Astrocyte (in vitro differentiated cells and primary cell): ENCODE measurements at regions not wholly inside any gene's neighbourhood (a gene's known extent, or its start where the extent isn't known, plus 50 kb on each side); places are given as distances from the start of the nearest gene placed in this dataset.

ENCODE experiments used
- EZH2 ChIP-seq: IDR thresholded peaks from 2 replicates; pipeline ENCODE4 v1.6.1; 2012; ENCODE audit warnings: mild to moderate bottlenecking, low read length, inconsistent platforms; ENCODE audit not compliant: insufficient read depth
- TF ChIP-seq, protein P1 (sequence below): IDR thresholded peaks from 2 replicates; pipeline ENCODE4 v1.5.1; 2011; ENCODE audit warnings: low read depth, mild to moderate bottlenecking, inconsistent platforms, low read length, moderate library complexity; ENCODE audit not compliant: insufficient read depth

DNA sequence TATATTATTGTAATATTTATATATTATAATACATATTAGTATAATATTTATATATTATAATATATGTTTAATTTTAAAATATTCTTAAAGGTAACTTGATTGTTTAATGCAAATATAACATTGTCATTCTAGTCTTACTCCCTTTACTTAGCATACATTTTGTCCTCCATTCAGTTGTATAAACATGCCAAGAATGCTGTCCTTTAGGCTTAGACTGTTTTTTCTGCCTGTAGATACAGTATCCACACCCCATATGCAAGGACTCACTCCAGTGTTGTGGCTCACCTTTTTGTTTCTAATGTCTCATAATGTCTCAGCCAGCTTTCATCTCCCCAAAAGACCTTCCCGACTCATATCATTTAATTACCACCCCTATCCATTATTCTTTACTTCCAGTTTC lies 2110.0 kb downstream of the PCDH7 start:
- TF ChIP-seq, protein P1, sequence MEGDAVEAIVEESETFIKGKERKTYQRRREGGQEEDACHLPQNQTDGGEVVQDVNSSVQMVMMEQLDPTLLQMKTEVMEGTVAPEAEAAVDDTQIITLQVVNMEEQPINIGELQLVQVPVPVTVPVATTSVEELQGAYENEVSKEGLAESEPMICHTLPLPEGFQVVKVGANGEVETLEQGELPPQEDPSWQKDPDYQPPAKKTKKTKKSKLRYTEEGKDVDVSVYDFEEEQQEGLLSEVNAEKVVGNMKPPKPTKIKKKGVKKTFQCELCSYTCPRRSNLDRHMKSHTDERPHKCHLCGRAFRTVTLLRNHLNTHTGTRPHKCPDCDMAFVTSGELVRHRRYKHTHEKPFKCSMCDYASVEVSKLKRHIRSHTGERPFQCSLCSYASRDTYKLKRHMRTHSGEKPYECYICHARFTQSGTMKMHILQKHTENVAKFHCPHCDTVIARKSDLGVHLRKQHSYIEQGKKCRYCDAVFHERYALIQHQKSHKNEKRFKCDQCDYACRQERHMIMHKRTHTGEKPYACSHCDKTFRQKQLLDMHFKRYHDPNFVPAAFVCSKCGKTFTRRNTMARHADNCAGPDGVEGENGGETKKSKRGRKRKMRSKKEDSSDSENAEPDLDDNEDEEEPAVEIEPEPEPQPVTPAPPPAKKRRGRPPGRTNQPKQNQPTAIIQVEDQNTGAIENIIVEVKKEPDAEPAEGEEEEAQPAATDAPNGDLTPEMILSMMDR: no peak
- no peak for TF ChIP-seq EZH2
